Ureter (tissue), 1 donor: ENCODE measurements at regions not wholly inside any gene's neighbourhood (a gene's known extent, or its start where the extent isn't known, plus 50 kb on each side); places are given as distances from the start of the nearest gene placed in this dataset.

Source experiments
- DNase-seq: peaks from one replicate; pipeline ENCODE4 v3.0.0-alpha.2; 2020; ENCODE audit warnings: low spot score
- donor health status: DM: yes; HTN: yes; CAD: no.

GRCh38 chr5:14017904-14018303 lies 73.4 kb upstream of the DNAH5 start:
- no peak for DNase-seq

- no peak for DNase-seq
Measured at GRCh38 chr5:14016549-14016948, 72.1 kb upstream of the DNAH5 start.

- DNase-seq: peak; percentile 88
Measured at GRCh38 chr5:14011089-14012020, 66.9 kb upstream of the DNAH5 start.

- no peak for DNase-seq
Measured at GRCh38 chr5:14009575-14009974, 65.1 kb upstream of the DNAH5 start.

DNA sequence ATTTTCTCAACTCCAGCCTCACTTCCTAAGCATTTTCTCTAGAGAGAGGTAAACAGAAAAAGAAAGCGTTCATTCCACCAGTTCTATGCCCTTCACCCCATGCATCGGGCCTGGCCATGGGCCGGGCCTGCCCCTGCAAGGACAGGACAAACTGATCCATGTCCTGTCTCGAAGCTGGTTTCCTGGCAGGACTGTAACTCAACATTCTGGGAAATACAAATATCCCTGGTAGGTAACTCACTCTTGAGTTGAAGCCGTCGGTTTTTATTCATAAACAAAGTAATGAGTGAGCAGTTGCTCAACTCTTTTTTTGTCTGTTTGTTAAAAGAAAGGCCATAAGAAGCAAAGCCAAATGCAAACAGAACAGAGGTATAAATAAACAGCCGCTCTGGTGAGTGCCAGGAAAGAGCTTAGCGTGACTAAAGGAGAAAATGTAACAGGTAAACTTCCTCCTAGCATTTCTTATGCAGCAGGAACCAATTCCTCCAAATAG lies 64.4 kb upstream of the DNAH5 start:
- DNase-seq: no peak

DNA sequence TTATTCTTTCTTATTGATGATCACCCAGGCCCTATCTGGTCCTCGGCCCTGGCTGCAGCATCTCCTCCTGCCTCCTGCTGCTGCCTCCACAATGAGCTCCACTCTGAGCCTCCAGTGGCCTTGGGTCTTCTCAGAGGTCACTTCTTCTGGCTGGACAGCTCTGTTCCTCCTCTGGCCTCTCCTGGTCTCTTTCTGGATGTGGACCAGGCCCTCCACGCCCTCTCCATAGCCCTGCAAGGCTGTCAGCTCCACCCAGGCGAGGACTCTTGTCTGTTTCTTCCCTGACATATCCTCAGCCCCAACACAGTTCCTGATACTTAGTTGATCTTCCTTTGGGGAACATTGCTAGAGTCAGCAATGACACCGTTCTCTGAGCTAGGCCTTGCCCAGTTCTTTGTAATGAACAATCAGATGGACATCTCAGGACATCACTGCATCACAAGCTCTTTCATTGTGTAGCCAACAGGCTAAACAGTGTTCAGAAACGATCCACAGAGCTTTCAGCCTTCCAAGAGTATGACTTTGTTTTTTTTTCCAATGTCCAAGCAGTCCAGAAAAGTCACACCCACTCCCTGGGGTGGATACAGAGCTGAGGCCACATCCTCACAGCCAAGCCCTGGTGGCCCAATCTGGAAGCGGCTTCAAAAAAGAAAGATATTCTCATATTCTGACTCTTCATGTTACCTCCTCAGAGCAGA lies 62.5 kb upstream of the DNAH5 start:
- no peak for DNase-seq

- no peak for DNase-seq
Measured at GRCh38 chr5:14004598-14005394, 60.3 kb upstream of the DNAH5 start.

- no peak for DNase-seq
Measured at GRCh38 chr5:14003936-14004335, 59.4 kb upstream of the DNAH5 start.

DNA sequence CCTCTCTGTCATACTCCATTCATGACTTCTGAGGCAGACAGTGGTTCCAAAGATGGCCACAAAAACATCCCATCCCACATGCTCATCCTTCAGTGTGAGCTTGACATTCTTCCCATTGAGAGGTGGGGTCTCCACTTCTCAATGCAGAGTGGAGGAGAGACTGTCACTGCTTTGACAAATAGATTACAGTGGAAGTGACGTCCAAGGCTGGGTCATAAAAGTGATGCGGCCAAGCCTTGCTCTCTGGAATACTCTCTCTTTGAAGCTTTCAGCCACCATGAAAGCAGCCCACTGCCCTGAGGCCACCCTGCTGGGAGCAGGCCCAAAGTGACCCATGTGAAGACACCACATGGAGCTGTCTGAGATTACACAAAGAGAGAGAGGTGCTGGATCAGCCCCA lies 59.0 kb upstream of the DNAH5 start:
- DNase-seq: no peak

GRCh38 chr5:13998254-13998653 lies 53.8 kb upstream of the DNAH5 start:
- no peak for DNase-seq

GRCh38 chr5:13997514-13997913 lies 53.0 kb upstream of the DNAH5 start:
- DNase-seq: no peak

GRCh38 chr5:13994621-13995253 lies 50.2 kb upstream of the DNAH5 start:
- DNase-seq: no peak
